ENCODE measurements at regions not wholly inside any gene's neighbourhood (a gene's known extent, or its start where the extent isn't known, plus 50 kb on each side); places are given as distances from the start of the nearest gene placed in this dataset.

GRCh38 chr1:87739704-87740103, 411.0 kb downstream of the LMO4 start:
- peaks cover 5% of the 10 kb centered on the region for H3K36me3 Mint-ChIP-seq (ENCODE audit: low read depth)
- peaks cover 10% of the 10 kb centered on the region for H3K4me1 Mint-ChIP-seq
- H3K4me3 Mint-ChIP-seq, result no peak overlapping the region
- DNase-seq, result no peak
- H3K27ac Mint-ChIP-seq, result no peak overlapping the region
- peaks cover 3% of the 10 kb centered on the region for H3K27me3 Mint-ChIP-seq (ENCODE audit: low read depth, poor library complexity)
- peaks cover 9% of the 10 kb centered on the region for H3K9me3 Mint-ChIP-seq
- no peak for TF ChIP-seq CTCF (IDR thresholded peaks at IDR 0.05)

- peaks cover 14% of the 10 kb centered on the region for H3K27me3 Mint-ChIP-seq (ENCODE audit: low read depth, poor library complexity)
- no peak for TF ChIP-seq CTCF (IDR thresholded peaks at IDR 0.05)
- no peaks in the 10 kb centered on the region for H3K4me1 Mint-ChIP-seq
- no peak overlapping the region for H3K4me3 Mint-ChIP-seq
- peaks cover 5% of the 10 kb centered on the region for H3K36me3 Mint-ChIP-seq (ENCODE audit: low read depth)
- no peak overlapping the region for H3K27ac Mint-ChIP-seq
- peaks cover 9% of the 10 kb centered on the region for H3K9me3 Mint-ChIP-seq
- no peak for DNase-seq
These were observed 414.6 kb downstream of the LMO4 start for GRCh38 chr1:87743256-87743655.

GRCh38 chr1:87744056-87744455, 415.4 kb downstream of the LMO4 start:
- no peak for DNase-seq
- no peaks in the 10 kb centered on the region for H3K4me1 Mint-ChIP-seq
- H3K9me3 Mint-ChIP-seq, result peaks cover 6% of the 10 kb centered on the region
- H3K36me3 Mint-ChIP-seq (ENCODE audit: low read depth), result peaks cover 5% of the 10 kb centered on the region
- H3K27me3 Mint-ChIP-seq (ENCODE audit: low read depth, poor library complexity), result peaks cover 14% of the 10 kb centered on the region
- H3K27ac Mint-ChIP-seq, result no peak overlapping the region
- H3K4me3 Mint-ChIP-seq, result no peak overlapping the region
- no peak for TF ChIP-seq CTCF (IDR thresholded peaks at IDR 0.05)

GRCh38 chr1:87744763-87745162, 416.1 kb downstream of the LMO4 start:
- Mint-ChIP-seq H3K9me3 (peaks cover 6% of the 10 kb centered on the region), H3K36me3 (ENCODE audit: low read depth) (peaks cover 5% of the 10 kb centered on the region), H3K27ac (no peak overlapping the region), H3K27me3 (ENCODE audit: low read depth, poor library complexity) (peaks cover 14% of the 10 kb centered on the region), H3K4me3 (no peak overlapping the region), H3K4me1 (no peaks in the 10 kb centered on the region)
- no peak for DNase-seq
- no peak for TF ChIP-seq CTCF (IDR thresholded peaks at IDR 0.05)

- Mint-ChIP-seq H3K4me1 (no peaks in the 10 kb centered on the region), H3K36me3 (ENCODE audit: low read depth) (no peaks in the 10 kb centered on the region), H3K9me3 (peaks cover 10% of the 10 kb centered on the region), H3K4me3 (no peak overlapping the region), H3K27me3 (ENCODE audit: low read depth, poor library complexity) (peaks cover 3% of the 10 kb centered on the region), H3K27ac (no peak overlapping the region)
- DNase-seq, result no peak
- no peak for TF ChIP-seq CTCF (IDR thresholded peaks at IDR 0.05)
These were observed 424.7 kb downstream of the LMO4 start for GRCh38 chr1:87753366-87753765.

- Mint-ChIP-seq H3K36me3 (ENCODE audit: low read depth) (no peaks in the 10 kb centered on the region), H3K9me3 (peaks cover 10% of the 10 kb centered on the region), H3K27me3 (ENCODE audit: low read depth, poor library complexity) (peaks cover 3% of the 10 kb centered on the region), H3K4me1 (no peaks in the 10 kb centered on the region), H3K27ac (no peak overlapping the region), H3K4me3 (no peak overlapping the region)
- TF ChIP-seq CTCF (IDR thresholded peaks at IDR 0.05), result no peak
- DNase-seq, result no peak
These were observed 425.5 kb downstream of the LMO4 start for GRCh38 chr1:87754139-87754538.
